ENCODE measurements at regions not wholly inside any gene's neighbourhood (a gene's known extent, or its start where the extent isn't known, plus 50 kb on each side); places are given as distances from the start of the nearest gene placed in this dataset.

DNA sequence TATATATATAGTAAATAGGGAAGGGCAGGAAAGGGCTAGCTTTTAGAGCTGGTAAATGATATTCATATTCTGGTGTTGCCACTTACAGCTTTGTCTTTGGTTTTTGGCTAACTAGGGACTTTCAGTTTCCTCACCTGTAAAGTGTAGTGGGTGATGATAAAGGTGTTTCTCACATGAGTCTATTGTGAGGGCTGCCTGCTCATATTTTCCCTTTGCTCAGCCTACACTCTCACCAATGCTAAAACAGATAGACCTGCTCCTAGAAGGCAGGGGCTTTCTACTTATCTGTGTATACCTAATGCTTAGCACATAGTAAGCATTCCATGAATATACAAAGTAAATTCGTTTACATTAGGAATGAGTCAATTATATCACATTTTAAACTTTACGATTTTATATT lies 137.2 kb upstream of the HS3ST1 start:
- H3K4me3 Mint-ChIP-seq, result no peak overlapping the region
- no peak overlapping the region for H3K4me3 ChIP-seq (replicated peaks in 1 of 3; ENCODE audit: low read depth in 2 of 3, low read length in 3 of 3)
- no peaks in the 10 kb centered on the region for H4K20me1 ChIP-seq (ENCODE audit: insufficient read depth, low read length)
- H3K27ac Mint-ChIP-seq, result no peak overlapping the region
- H3K9me3 Mint-ChIP-seq, result peaks cover 0 to 5% (median 4%) of the 10 kb centered on the region in 7 donors
- H3K27ac ChIP-seq (ENCODE audit: low read depth in 1 of 2, low read length in 2 of 2), result no peak overlapping the region
- no peaks in the 10 kb centered on the region for H3K4me1 Mint-ChIP-seq
- no peak overlapping the region for H3K4me2 ChIP-seq (replicated peaks; ENCODE audit: extremely low read depth, low read length, poor library complexity, severe bottlenecking)
- H3K4me1 ChIP-seq (ENCODE audit: control insufficient read depth in 1 of 2, insufficient read depth in 2 of 2, low read length in 2 of 2), result no peaks in the 10 kb centered on the region
- DNase-seq, result no peak
- intact Hi-C loops (cut with micrococcal nuclease), result no loop called here
- no peaks in the 10 kb centered on the region for H3K27me3 ChIP-seq (ENCODE audit: control insufficient read depth in 2 of 2, insufficient read depth in 2 of 2, low read length in 2 of 2)
- no peak overlapping the region for H3K9ac ChIP-seq (ENCODE audit: insufficient read depth, low read length, poor library complexity, severe bottlenecking)
- no peaks in the 10 kb centered on the region for H3K36me3 ChIP-seq (replicated peaks in 1 of 2; ENCODE audit: control insufficient read depth in 1 of 2, insufficient read depth in 2 of 2, low read length in 2 of 2)
- no peak overlapping the region for H2AFZ ChIP-seq (ENCODE audit: insufficient read depth, low read depth, low read length, poor library complexity, severe bottlenecking)
- no peaks in the 10 kb centered on the region for H3K27me3 Mint-ChIP-seq (ENCODE audit: low read depth in 3 of 3)
- WGBS (ENCODE audit: insufficient coverage), result no CpG with 5 or more reads among the region's 2 CpGs
- peaks cover 0 to 3% of the 10 kb centered on the region in 2 donors for H3K9me3 ChIP-seq (replicated peaks in 1 of 2; ENCODE audit: control insufficient read depth in 1 of 2, insufficient read depth in 1 of 2, low read length in 2 of 2)
- TF ChIP-seq, protein P1, sequence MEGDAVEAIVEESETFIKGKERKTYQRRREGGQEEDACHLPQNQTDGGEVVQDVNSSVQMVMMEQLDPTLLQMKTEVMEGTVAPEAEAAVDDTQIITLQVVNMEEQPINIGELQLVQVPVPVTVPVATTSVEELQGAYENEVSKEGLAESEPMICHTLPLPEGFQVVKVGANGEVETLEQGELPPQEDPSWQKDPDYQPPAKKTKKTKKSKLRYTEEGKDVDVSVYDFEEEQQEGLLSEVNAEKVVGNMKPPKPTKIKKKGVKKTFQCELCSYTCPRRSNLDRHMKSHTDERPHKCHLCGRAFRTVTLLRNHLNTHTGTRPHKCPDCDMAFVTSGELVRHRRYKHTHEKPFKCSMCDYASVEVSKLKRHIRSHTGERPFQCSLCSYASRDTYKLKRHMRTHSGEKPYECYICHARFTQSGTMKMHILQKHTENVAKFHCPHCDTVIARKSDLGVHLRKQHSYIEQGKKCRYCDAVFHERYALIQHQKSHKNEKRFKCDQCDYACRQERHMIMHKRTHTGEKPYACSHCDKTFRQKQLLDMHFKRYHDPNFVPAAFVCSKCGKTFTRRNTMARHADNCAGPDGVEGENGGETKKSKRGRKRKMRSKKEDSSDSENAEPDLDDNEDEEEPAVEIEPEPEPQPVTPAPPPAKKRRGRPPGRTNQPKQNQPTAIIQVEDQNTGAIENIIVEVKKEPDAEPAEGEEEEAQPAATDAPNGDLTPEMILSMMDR (IDR thresholded peaks at IDR 0.05), result no peak
- H3K79me2 ChIP-seq (ENCODE audit: insufficient read depth, low read length), result no peaks in the 10 kb centered on the region
- H3K36me3 Mint-ChIP-seq, result no peaks in the 10 kb centered on the region

GRCh38 chr4:11565213-11565612 lies 136.5 kb upstream of the HS3ST1 start:
- H3K4me3 Mint-ChIP-seq, result no peak overlapping the region
- no peak for DNase-seq
- H3K4me1 Mint-ChIP-seq, result no peaks in the 10 kb centered on the region
- no peaks in the 10 kb centered on the region for H3K36me3 Mint-ChIP-seq
- Histone ChIP-seq H3K4me2 (replicated peaks; ENCODE audit: extremely low read depth, low read length, poor library complexity, severe bottlenecking) (no peak overlapping the region), H3K36me3 (replicated peaks in 1 of 2; ENCODE audit: control insufficient read depth in 1 of 2, insufficient read depth in 2 of 2, low read length in 2 of 2) (no peaks in the 10 kb centered on the region), H3K27ac (ENCODE audit: low read depth in 1 of 2, low read length in 2 of 2) (no peak overlapping the region), H3K9me3 (replicated peaks in 1 of 2; ENCODE audit: control insufficient read depth in 1 of 2, insufficient read depth in 1 of 2, low read length in 2 of 2) (peaks cover 0 to 3% of the 10 kb centered on the region in 2 donors), H3K4me3 (replicated peaks in 1 of 3; ENCODE audit: low read depth in 2 of 3, low read length in 3 of 3) (no peak overlapping the region), H3K4me1 (ENCODE audit: control insufficient read depth in 1 of 2, insufficient read depth in 2 of 2, low read length in 2 of 2) (no peaks in the 10 kb centered on the region), H3K79me2 (ENCODE audit: insufficient read depth, low read length) (no peaks in the 10 kb centered on the region), H4K20me1 (ENCODE audit: insufficient read depth, low read length) (no peaks in the 10 kb centered on the region), H3K27me3 (ENCODE audit: control insufficient read depth in 2 of 2, insufficient read depth in 2 of 2, low read length in 2 of 2) (no peaks in the 10 kb centered on the region), H2AFZ (ENCODE audit: insufficient read depth, low read depth, low read length, poor library complexity, severe bottlenecking) (no peak overlapping the region), H3K9ac (ENCODE audit: insufficient read depth, low read length, poor library complexity, severe bottlenecking) (no peak overlapping the region)
- H3K27me3 Mint-ChIP-seq (ENCODE audit: low read depth in 3 of 3), result no peaks in the 10 kb centered on the region
- H3K27ac Mint-ChIP-seq, result no peak overlapping the region
- TF ChIP-seq, protein P1 (IDR thresholded peaks at IDR 0.05), result no peak
- intact Hi-C loops (cut with micrococcal nuclease), result no loop called here
- peaks cover 0 to 5% (median 4%) of the 10 kb centered on the region in 7 donors for H3K9me3 Mint-ChIP-seq
- WGBS (ENCODE audit: insufficient coverage), result no CpG with 5 or more reads among the region's 1 CpG
